Ovary (tissue), 7 donors: ENCODE measurements at regions not wholly inside any gene's neighbourhood (a gene's known extent, or its start where the extent isn't known, plus 50 kb on each side); places are given as distances from the start of the nearest gene placed in this dataset.
"Not testable (repeated sequence)": the region's sequence is repeated elsewhere in the genome, so short reads cannot be mapped to it uniquely, and the experiment has no call there.

Experiments used
- DNase-seq, 5 donors: peaks; one replicate each; pipeline ENCODE4 v3.0.0-alpha.2; 2019 to 2020
- H3K27ac ChIP-seq, 2 donors: fragments of 200-600 bp; one replicate each; pipeline versions ENCODE4 v1.5.1 to v1.8.0; 2019 to 2022
- H3K27me3 ChIP-seq: fragments of 200-600 bp; one replicate; pipeline ENCODE4 v1.8.0; 2022
- H3K36me3 ChIP-seq: fragments of 200-600 bp; sonication (generic); one replicate; pipeline ENCODE4 v1.5.1; 2019
- H3K4me1 ChIP-seq: one replicate; pipeline ENCODE4 v1.8.1; 2013; ENCODE audit warnings: mild to moderate bottlenecking, moderate library complexity; ENCODE audit not compliant: insufficient read depth
- H3K4me3 ChIP-seq: fragments of 200-600 bp; sonication (generic); one replicate; pipeline ENCODE4 v1.5.1; 2017
- H3K9me3 ChIP-seq, 2 donors: fragments of 200-600 bp in 1 of 2; sonication (generic) in 1 of 2; one replicate each; pipeline versions ENCODE4 v1.5.1 to v1.8.1; 2013 to 2019; ENCODE audit warnings: mild to moderate bottlenecking in 1 of 2, moderate library complexity in 1 of 2
- EP300 ChIP-seq: sonication (generic); formaldehyde crosslinking; IDR thresholded peaks from one replicate; pipeline ENCODE4 v1.6.1; 2017; ENCODE audit warnings: antibody characterized with exemption
- POLR2A ChIP-seq: fragments of 450-650 bp; IDR thresholded peaks from one replicate; pipeline ENCODE4 v1.6.1; 2017; ENCODE audit warnings: antibody characterized with exemption, mild to moderate bottlenecking, moderate library complexity
- WGBS, 3 donors: extraction: QIAGEN DNeasy Blood & Tissue Kit in 1 of 3; methylation state at CpG; one replicate each; pipeline versions ENCODE4 v1.1.5 to v1.1.7; 2013 to 2017; 5-methylcytosine and 5-hydroxymethylcytosine counted together
- intact Hi-C, 4 donors: fragments of 100-400 bp; cut with DNase I; formaldehyde crosslinking; loops; one replicate each; pipeline versions ENCODE4 v1.11.0 to v1.15.1; 2022 to 2023
- TF ChIP-seq, protein P1 (sequence below), 3 donors: fragments of 450-650 bp in 2 of 3; fragments of 200-600 bp in 1 of 3; IDR thresholded peaks; one replicate each; pipeline versions ENCODE4 v1.5.1 to v1.8.0; 2016 to 2022; ENCODE audit warnings: antibody characterized with exemption in 3 of 3, mild to moderate bottlenecking in 1 of 3
- donor health status: DM: no; HTN: no; CAD: no; lungs with moderate emphysema.
- donor health status: DM: no; HTN: no; CAD: no.
- donor health status: Bipolar disorder and iron deficiency.
- donor health status: DM: no; HTN: no; CAD: no.
- donor health status: DM: yes; HTN: yes; CAD: no.

DNA sequence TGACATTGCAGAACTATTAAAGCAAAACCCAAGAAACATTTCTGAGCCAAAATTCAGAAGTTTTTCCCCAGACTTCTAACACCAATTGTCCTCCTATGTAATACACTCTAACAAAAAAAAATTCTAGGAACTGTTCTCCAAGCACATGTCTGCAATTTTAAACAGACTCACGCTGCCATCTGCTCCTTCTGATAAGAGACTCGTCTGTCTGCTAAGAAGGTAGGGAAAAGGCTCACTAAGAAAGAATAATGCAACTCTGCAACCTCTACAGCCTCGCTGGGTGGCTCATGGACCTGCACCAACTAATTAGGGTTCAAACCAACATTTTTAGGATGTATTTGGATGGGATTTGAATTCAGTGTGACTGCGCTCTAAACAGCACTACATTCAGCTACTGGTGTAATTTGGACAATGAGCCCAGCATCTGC, 366.5 kb downstream of the DSC3 start:
- H3K36me3 ChIP-seq: no peaks in the 10 kb centered on the region
- TF ChIP-seq, protein P1, sequence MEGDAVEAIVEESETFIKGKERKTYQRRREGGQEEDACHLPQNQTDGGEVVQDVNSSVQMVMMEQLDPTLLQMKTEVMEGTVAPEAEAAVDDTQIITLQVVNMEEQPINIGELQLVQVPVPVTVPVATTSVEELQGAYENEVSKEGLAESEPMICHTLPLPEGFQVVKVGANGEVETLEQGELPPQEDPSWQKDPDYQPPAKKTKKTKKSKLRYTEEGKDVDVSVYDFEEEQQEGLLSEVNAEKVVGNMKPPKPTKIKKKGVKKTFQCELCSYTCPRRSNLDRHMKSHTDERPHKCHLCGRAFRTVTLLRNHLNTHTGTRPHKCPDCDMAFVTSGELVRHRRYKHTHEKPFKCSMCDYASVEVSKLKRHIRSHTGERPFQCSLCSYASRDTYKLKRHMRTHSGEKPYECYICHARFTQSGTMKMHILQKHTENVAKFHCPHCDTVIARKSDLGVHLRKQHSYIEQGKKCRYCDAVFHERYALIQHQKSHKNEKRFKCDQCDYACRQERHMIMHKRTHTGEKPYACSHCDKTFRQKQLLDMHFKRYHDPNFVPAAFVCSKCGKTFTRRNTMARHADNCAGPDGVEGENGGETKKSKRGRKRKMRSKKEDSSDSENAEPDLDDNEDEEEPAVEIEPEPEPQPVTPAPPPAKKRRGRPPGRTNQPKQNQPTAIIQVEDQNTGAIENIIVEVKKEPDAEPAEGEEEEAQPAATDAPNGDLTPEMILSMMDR (IDR thresholded peaks at IDR 0.05): no peak
- TF ChIP-seq POLR2A (no peak), EP300 (no peak)
- H3K4me1 ChIP-seq: no peaks in the 10 kb centered on the region
- no peak overlapping the region for H3K27ac ChIP-seq
- no peaks in the 10 kb centered on the region for H3K27me3 ChIP-seq
- H3K4me3 ChIP-seq: no peak overlapping the region
- no peak for DNase-seq
- intact Hi-C loops: no loop called here
- 2 to 7% (median 6%) methylated on average over 4 of the region's 4 CpGs for WGBS, 3 donors
- no peaks in the 10 kb centered on the region for H3K9me3 ChIP-seq

DNA sequence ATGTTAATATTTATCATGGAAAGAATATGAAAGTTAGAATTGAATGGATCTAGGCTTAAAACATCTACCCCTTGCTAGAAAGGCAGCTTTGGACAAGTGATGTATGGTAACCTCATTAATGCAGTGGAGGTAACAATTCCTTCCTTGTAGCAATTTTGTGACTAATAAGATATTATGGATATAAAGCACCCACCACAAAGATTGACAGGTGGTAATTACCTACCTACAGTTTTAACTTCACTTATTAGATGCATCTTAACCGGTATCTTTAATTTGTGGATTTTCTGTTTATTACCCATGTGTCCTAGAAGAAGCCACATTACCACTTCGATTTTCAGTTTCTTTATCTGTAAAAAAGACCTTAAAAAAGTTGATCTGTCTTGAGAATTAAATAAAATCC, 367.0 kb downstream of the DSC3 start:
- TF ChIP-seq POLR2A (no peak), EP300 (no peak)
- TF ChIP-seq, protein P1 (IDR thresholded peaks at IDR 0.05): no peak
- no peaks in the 10 kb centered on the region for H3K4me1 ChIP-seq
- no peak overlapping the region for H3K27ac ChIP-seq
- WGBS, 3 donors: 46 to 54% (median 46%) methylated on average over 2 of the region's 2 CpGs
- no peak for DNase-seq
- intact Hi-C loops: no loop called here
- H3K9me3 ChIP-seq: no peaks in the 10 kb centered on the region
- H3K4me3 ChIP-seq: no peak overlapping the region
- no peaks in the 10 kb centered on the region for H3K36me3 ChIP-seq
- no peaks in the 10 kb centered on the region for H3K27me3 ChIP-seq

DNA sequence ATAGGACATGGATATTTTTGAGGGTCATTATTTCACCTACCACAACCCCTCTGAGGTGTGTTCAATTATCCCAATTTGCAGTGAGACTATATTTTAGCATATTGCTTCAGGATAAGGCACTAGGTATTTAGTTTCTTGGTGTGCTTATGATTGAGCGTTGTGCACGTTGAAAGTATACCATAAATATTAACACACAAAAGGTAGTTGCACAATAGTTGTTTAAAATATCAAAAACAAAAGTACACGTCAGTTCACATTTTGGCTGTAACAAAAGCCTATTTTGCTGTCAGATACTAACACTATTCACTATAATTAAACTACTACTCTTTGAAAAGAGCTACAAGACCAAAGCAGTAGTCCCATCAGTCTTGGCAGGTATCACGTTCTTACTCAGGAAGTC, 367.5 kb downstream of the DSC3 start:
- Histone ChIP-seq H3K27me3 (no peaks in the 10 kb centered on the region), H3K27ac (no peak overlapping the region), H3K4me3 (no peak overlapping the region), H3K4me1 (no peaks in the 10 kb centered on the region), H3K9me3 (no peaks in the 10 kb centered on the region), H3K36me3 (no peaks in the 10 kb centered on the region)
- intact Hi-C loops: no loop called here
- no peak for DNase-seq
- TF ChIP-seq EP300 (no peak), POLR2A (no peak)
- TF ChIP-seq, protein P1 (IDR thresholded peaks at IDR 0.05): no peak
- 82 to 85% (median 85%) methylated on average over 4 of the region's 4 CpGs for WGBS, 3 donors

DNA sequence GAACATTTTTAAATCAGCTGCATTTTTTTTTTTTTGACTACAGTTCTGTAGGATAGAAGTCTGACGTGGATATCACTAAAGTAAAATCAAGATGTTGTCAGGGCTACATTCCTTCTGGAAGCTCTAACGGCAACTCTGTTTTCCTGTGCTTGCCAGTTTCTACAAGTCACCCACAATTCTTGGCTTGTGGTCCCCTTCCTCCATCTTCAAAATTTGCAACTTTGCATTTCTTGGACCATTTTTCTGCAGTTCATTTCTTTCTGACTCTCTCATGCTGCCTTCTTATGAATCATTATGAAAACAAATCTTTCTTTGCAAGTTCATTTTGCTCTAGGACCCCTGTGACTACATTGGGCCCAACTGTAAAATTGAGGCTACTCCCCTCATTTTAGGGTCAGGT, 367.9 kb downstream of the DSC3 start:
- DNase-seq: no peak
- Histone ChIP-seq H3K36me3 (no peaks in the 10 kb centered on the region), H3K4me1 (no peaks in the 10 kb centered on the region), H3K9me3 (no peaks in the 10 kb centered on the region), H3K4me3 (no peak overlapping the region), H3K27me3 (no peaks in the 10 kb centered on the region), H3K27ac (no peak overlapping the region)
- WGBS, 3 donors: 57 to 73% (median 71%) methylated on average over 2 of the region's 2 CpGs
- TF ChIP-seq EP300: no peak
- TF ChIP-seq, protein P1 (IDR thresholded peaks at IDR 0.05): no peak
- intact Hi-C loops: no loop called here

DNA sequence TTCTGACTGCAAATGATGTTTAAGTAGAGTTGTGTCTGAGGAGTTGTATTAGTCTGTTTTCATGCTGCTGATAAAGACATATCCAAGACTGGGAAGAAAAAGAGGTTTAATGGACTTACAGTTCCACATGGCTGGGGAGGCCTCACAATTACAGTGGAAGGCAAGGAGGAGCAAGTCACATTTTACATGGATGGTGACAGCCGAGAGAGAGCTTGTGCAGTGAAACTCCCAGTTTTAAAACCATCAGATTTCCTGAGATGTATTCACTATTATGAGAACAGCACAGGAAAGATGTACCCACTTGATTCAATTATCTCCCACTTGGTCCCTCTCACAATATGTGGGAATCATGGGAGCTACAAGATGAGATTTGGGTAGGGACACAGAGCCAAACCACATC, 370.1 kb downstream of the DSC3 start:
- DNase-seq, H3K27ac ChIP-seq, H3K4me3 ChIP-seq, H3K36me3 ChIP-seq, H3K27me3 ChIP-seq, H3K4me1 ChIP-seq, H3K9me3 ChIP-seq, intact Hi-C loops: not testable (repeated sequence)
- 88 to 97% (median 95%) methylated on average over 1 of the region's 1 CpG for WGBS, 3 donors
